Prostate gland (tissue), 2 donors: ENCODE measurements at regions not wholly inside any gene's neighbourhood (a gene's known extent, or its start where the extent isn't known, plus 50 kb on each side); places are given as distances from the start of the nearest gene placed in this dataset.

Source experiments
- DNase-seq: peaks from one replicate; pipeline ENCODE4 v3.0.0-alpha.2; 2019; ENCODE audit warnings: low spot score
- H3K27ac ChIP-seq, 2 donors: fragments of 200-600 bp; sonication (generic); 2 replicates each; pipeline ENCODE4 v1.5.1; 2017 to 2019
- H3K27me3 ChIP-seq: fragments of 200-600 bp; sonication (generic); replicated peaks from 2 replicates; pipeline ENCODE4 v1.5.1; 2019; ENCODE audit not compliant: insufficient read depth
- H3K36me3 ChIP-seq, 2 donors: fragments of 200-600 bp; sonication (generic); 1 replicate in 1 of 2; 2 replicates in 1 of 2; pipeline versions ENCODE4 v1.5.1 to v1.8.1; 2017 to 2019
- H3K4me1 ChIP-seq: fragments of 200-600 bp; sonication (generic); replicated peaks from 2 replicates; pipeline ENCODE4 v1.5.1; 2019
- H3K4me3 ChIP-seq, 2 donors: fragments of 200-600 bp; sonication (generic); 2 replicates each; pipeline ENCODE4 v1.5.1; 2017 to 2019
- H3K9me3 ChIP-seq: fragments of 200-600 bp; sonication (generic); 2 replicates; pipeline ENCODE4 v1.5.1; 2017
- POLR2A ChIP-seq: fragments of 450-650 bp; IDR thresholded peaks from one replicate; pipeline ENCODE4 v1.6.1; 2016; ENCODE audit warnings: antibody characterized with exemption, mild to moderate bottlenecking
- POLR2AphosphoS5 ChIP-seq: sonication (generic); formaldehyde crosslinking; IDR thresholded peaks from one replicate; pipeline ENCODE4 v1.6.1; 2017; ENCODE audit warnings: antibody characterized with exemption
- WGBS: methylation state at CpG from one replicate; pipeline ENCODE4 v1.1.5; 2018; 5-methylcytosine and 5-hydroxymethylcytosine counted together
- intact Hi-C: fragments of 100-400 bp; cut with DNase I; formaldehyde crosslinking; loops from one replicate; pipeline ENCODE4 v1.14.2; 2022
- TF ChIP-seq, protein P1 (sequence below), 4 experiments: fragments of 200-600 bp in 2 of 4; fragments of 450-650 bp in 2 of 4; sonication (generic) in 2 of 4; IDR thresholded peaks; 1 replicate in 3 of 4; 2 replicates in 1 of 4; pipeline ENCODE4 v1.5.1; 2016 to 2019; ENCODE audit warnings: antibody characterized with exemption in 4 of 4, mild to moderate bottlenecking in 2 of 4, moderate library complexity in 2 of 4

DNA sequence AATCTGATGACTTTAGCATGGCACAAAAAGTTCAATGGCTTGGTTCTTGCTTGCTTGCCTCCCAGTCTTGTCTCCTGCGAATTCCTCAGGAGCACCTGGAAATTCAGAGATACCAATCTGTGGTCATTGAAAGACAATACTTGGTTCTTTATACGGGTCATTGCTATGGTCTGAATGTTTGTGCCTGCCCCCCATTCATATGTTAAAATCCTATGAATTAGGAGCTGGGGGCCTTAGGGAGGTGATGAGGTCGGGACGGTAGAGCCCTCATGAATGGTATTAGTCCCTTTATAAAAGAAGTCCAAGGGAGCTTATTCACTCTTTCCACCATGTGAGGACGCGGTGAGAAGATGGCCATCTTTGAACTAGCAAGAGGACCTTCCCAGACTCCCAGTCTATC, 721.8 kb downstream of the UTRN start:
- no peaks in the 10 kb centered on the region for H3K27me3 ChIP-seq
- H3K36me3 ChIP-seq = no peaks in the 10 kb centered on the region
- DNase-seq = no peak
- no peak overlapping the region for H3K27ac ChIP-seq
- 90% methylated on average over 6 of the region's 6 CpGs for WGBS
- no peak overlapping the region for H3K4me3 ChIP-seq
- H3K4me1 ChIP-seq = no peaks in the 10 kb centered on the region
- H3K9me3 ChIP-seq = no peaks in the 10 kb centered on the region
- intact Hi-C loops = no loop called here
- TF ChIP-seq, protein P1, sequence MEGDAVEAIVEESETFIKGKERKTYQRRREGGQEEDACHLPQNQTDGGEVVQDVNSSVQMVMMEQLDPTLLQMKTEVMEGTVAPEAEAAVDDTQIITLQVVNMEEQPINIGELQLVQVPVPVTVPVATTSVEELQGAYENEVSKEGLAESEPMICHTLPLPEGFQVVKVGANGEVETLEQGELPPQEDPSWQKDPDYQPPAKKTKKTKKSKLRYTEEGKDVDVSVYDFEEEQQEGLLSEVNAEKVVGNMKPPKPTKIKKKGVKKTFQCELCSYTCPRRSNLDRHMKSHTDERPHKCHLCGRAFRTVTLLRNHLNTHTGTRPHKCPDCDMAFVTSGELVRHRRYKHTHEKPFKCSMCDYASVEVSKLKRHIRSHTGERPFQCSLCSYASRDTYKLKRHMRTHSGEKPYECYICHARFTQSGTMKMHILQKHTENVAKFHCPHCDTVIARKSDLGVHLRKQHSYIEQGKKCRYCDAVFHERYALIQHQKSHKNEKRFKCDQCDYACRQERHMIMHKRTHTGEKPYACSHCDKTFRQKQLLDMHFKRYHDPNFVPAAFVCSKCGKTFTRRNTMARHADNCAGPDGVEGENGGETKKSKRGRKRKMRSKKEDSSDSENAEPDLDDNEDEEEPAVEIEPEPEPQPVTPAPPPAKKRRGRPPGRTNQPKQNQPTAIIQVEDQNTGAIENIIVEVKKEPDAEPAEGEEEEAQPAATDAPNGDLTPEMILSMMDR (IDR thresholded peaks at IDR 0.05) = no peak
- TF ChIP-seq POLR2AphosphoS5 (no peak), POLR2A (no peak)

DNA sequence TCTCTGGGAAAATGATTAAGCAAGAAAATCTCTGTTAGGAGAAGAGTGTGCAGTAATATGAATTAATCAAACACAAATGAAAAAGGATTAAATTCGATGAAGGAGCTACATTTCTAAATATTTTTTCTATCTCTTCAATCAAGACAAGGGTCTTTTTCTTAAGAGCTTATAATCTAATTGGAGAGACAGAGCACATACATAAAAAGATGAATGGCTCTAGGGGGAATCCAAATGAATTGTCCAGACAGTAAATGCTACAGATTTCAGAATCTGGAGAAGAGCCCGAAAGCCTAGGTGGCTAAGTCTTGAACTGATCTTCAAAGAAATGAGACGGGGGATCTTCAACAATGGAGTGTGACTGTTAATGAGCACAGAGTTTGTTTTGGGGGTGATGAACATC, 723.6 kb downstream of the UTRN start:
- Histone ChIP-seq H3K4me1 (no peaks in the 10 kb centered on the region), H3K27me3 (no peaks in the 10 kb centered on the region), H3K36me3 (no peaks in the 10 kb centered on the region), H3K4me3 (no peak overlapping the region), H3K9me3 (no peaks in the 10 kb centered on the region), H3K27ac (no peak overlapping the region)
- 64% methylated on average over 3 of the region's 3 CpGs for WGBS
- TF ChIP-seq POLR2AphosphoS5 = no peak
- no peak for DNase-seq
- intact Hi-C loops = no loop called here

DNA sequence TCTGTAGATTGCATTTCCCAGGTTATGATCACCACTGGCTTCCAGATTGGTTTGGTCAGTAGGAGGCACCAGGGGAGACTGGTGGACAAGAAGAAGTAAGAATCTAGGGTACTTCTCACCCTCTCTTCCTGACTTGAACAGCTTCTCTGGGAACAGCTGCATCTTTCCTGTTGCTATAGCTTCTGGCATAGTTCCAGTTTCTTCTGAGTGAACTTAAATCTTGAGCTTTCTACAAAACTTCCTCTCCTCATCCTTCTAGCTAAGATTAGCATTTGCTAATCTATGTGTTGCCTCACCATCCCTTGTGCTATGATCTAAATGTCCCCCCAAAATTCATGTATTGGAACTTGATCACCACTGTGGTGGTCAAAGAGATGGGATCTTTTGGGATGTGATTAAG, 724.6 kb downstream of the UTRN start:
- H3K9me3 ChIP-seq = no peaks in the 10 kb centered on the region
- TF ChIP-seq POLR2AphosphoS5 (no peak), POLR2A (no peak)
- TF ChIP-seq, protein P1 (IDR thresholded peaks at IDR 0.05) = no peak
- H3K36me3 ChIP-seq = no peaks in the 10 kb centered on the region
- DNase-seq = no peak
- H3K27me3 ChIP-seq = no peaks in the 10 kb centered on the region
- H3K4me3 ChIP-seq = no peak overlapping the region
- intact Hi-C loops = no loop called here
- no peaks in the 10 kb centered on the region for H3K4me1 ChIP-seq
- H3K27ac ChIP-seq = no peak overlapping the region

DNA sequence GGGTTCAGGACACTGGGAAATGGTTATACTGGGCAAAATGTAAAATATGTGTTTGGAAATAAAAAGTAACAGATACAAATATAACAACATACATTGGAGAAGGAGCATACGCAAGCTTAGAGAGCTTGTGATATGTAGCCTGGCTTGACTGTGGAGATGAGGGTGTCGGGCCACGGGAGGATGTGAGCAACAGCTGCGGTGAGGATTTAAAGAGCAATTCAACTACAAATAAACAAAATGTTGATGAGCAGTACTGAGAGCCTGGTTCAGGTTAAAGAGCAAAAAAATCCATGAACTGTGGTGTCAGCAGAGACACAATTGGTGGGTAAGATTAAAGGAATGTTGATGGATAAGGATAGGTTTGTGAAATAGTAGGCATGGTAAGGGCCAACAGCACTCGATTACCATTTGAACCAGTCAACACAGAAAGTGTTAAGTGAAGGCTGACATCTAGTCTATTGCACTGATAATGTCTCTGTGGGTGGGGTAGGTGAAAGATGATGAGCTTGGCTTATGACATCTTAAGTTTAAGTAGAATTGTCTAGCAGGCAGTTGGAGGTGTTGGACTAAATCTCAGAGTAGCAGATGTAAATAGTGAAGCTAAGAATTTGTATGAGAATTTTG, 723.2 kb downstream of the EPM2A start:
- intact Hi-C loops = no loop called here
- H3K9me3 ChIP-seq = no peaks in the 10 kb centered on the region
- H3K4me3 ChIP-seq = no peak overlapping the region
- H3K36me3 ChIP-seq = no peaks in the 10 kb centered on the region
- no peak overlapping the region for H3K27ac ChIP-seq
- no peak for DNase-seq
- no peaks in the 10 kb centered on the region for H3K4me1 ChIP-seq
- no peak for TF ChIP-seq POLR2A
- H3K27me3 ChIP-seq = no peaks in the 10 kb centered on the region
- 55% methylated on average over 5 of the region's 5 CpGs for WGBS

DNA sequence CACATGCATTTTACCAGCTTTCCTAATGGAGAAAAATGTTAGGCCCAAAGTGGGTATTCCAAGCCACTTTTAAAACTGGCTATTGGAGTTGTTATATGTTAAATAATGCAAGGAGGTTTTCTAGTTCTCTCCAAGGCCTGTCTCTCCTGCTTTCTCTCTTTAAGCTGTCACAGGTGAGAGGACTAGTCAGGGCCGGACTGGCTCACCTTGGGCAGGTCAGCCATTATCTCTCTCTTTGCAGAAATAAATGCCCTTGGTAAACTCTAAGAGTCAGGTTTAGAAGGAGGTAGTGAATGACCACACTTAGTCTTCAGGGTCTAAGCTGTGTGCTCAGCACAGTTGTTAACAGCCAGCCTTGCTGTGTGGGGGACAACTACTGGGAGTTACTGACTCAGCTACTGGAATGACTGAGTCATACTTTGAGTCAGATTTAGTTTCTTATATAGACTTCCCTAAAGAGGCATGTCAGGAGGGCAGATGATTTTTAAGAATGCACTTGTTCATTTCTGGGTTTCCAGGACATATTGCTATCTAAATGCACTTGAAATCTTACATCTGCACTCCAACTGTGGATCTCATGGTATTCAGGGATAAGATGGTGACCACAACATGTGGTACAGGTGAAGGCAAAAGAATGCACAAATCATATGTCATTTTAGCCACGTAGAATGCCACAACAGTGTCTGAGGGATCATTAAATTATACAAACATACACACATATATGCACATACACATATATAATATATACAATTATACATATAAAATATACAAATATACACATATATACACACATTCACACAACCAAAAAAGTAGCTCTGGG, 719.4 kb downstream of the EPM2A start:
- H3K4me1 ChIP-seq = no peaks in the 10 kb centered on the region
- no peak for DNase-seq
- H3K36me3 ChIP-seq = no peaks in the 10 kb centered on the region
- intact Hi-C loops = no loop called here
- H3K27me3 ChIP-seq = no peaks in the 10 kb centered on the region
- no peak overlapping the region for H3K4me3 ChIP-seq
- H3K9me3 ChIP-seq = no peaks in the 10 kb centered on the region
- TF ChIP-seq, protein P1 (IDR thresholded peaks at IDR 0.05) = no peak
- TF ChIP-seq POLR2AphosphoS5 = no peak
- TF ChIP-seq POLR2A = no peak
- H3K27ac ChIP-seq = no peak overlapping the region
- WGBS = 91% methylated on average over 2 of the region's 2 CpGs

DNA sequence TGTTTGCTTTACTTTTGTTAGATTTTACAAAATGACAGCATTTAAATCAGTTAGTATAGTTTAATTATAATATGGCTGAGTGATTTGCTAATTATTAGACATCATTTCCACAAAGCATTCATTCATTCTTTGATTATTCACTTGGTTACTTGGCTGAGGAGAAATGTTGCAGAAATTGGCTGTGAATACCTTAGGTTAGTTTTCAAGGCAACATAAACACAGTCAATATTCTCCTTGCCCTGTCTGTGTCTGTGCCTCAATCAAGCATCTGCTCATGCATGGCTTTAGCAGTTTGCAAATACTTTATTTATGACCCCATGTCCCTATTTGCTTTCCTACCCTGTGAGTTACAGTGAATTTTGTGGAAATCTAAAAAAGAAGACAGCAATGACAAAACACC, 718.3 kb downstream of the EPM2A start:
- H3K27ac ChIP-seq = no peak overlapping the region
- H3K4me3 ChIP-seq = no peak overlapping the region
- H3K27me3 ChIP-seq = no peaks in the 10 kb centered on the region
- no peaks in the 10 kb centered on the region for H3K9me3 ChIP-seq
- TF ChIP-seq POLR2A (no peak), POLR2AphosphoS5 (no peak)
- TF ChIP-seq, protein P1 (IDR thresholded peaks at IDR 0.05) = no peak
- intact Hi-C loops = no loop called here
- no peak for DNase-seq
- H3K4me1 ChIP-seq = no peaks in the 10 kb centered on the region
- no peaks in the 10 kb centered on the region for H3K36me3 ChIP-seq
